Stomach (tissue), 4 donors: ENCODE measurements at regions not wholly inside any gene's neighbourhood (a gene's known extent, or its start where the extent isn't known, plus 50 kb on each side); places are given as distances from the start of the nearest gene placed in this dataset.

Source experiments
- EP300 ChIP-seq: sonication (generic); formaldehyde crosslinking; IDR thresholded peaks from one replicate; pipeline ENCODE4 v1.6.1; 2017; ENCODE audit warnings: antibody characterized with exemption
- TF ChIP-seq, protein P1 (sequence below), 7 experiments: fragments of 450-650 bp in 4 of 7; fragments of 200-600 bp in 3 of 7; sonication (generic) in 3 of 7; IDR thresholded peaks; one replicate each; pipeline ENCODE4 v1.5.1; 2016 to 2019; ENCODE audit warnings: antibody characterized with exemption in 7 of 7, control low read depth in 2 of 7, mild to moderate bottlenecking in 1 of 7

DNA sequence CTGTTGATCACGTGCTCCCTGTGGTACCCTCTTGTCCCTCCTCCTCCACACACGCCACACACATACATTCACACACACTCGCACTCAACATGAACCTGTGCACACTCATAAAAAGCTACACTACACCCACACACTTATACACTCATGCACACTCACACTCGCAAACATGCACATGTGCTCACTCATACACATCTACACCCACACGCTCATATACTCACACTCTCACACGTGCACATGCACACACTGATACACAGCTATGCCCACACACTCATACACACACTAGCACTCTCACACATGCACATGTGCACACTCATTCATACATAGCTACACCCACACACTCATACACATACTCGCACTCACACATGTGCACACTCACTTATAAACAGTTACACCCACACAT lies 113.6 kb downstream of the LRATD1 start:
- no peak for TF ChIP-seq EP300
- TF ChIP-seq, protein P1, sequence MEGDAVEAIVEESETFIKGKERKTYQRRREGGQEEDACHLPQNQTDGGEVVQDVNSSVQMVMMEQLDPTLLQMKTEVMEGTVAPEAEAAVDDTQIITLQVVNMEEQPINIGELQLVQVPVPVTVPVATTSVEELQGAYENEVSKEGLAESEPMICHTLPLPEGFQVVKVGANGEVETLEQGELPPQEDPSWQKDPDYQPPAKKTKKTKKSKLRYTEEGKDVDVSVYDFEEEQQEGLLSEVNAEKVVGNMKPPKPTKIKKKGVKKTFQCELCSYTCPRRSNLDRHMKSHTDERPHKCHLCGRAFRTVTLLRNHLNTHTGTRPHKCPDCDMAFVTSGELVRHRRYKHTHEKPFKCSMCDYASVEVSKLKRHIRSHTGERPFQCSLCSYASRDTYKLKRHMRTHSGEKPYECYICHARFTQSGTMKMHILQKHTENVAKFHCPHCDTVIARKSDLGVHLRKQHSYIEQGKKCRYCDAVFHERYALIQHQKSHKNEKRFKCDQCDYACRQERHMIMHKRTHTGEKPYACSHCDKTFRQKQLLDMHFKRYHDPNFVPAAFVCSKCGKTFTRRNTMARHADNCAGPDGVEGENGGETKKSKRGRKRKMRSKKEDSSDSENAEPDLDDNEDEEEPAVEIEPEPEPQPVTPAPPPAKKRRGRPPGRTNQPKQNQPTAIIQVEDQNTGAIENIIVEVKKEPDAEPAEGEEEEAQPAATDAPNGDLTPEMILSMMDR (IDR thresholded peaks at IDR 0.05): no peak
